ENCODE measurements at regions not wholly inside any gene's neighbourhood (a gene's known extent, or its start where the extent isn't known, plus 50 kb on each side); places are given as distances from the start of the nearest gene placed in this dataset.

- TF ChIP-seq, protein P1, sequence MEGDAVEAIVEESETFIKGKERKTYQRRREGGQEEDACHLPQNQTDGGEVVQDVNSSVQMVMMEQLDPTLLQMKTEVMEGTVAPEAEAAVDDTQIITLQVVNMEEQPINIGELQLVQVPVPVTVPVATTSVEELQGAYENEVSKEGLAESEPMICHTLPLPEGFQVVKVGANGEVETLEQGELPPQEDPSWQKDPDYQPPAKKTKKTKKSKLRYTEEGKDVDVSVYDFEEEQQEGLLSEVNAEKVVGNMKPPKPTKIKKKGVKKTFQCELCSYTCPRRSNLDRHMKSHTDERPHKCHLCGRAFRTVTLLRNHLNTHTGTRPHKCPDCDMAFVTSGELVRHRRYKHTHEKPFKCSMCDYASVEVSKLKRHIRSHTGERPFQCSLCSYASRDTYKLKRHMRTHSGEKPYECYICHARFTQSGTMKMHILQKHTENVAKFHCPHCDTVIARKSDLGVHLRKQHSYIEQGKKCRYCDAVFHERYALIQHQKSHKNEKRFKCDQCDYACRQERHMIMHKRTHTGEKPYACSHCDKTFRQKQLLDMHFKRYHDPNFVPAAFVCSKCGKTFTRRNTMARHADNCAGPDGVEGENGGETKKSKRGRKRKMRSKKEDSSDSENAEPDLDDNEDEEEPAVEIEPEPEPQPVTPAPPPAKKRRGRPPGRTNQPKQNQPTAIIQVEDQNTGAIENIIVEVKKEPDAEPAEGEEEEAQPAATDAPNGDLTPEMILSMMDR (IDR thresholded peaks at IDR 0.05) = no peak
- TF ChIP-seq ZNF232 (CRISPR knock-in tag; IDR thresholded peaks at IDR 0.05) (no peak), ZBTB43 (CRISPR knock-in tag; IDR thresholded peaks at IDR 0.05) (no peak), ATF3 (CRISPR knock-in tag; conservative IDR thresholded peaks at IDR 0.05) (no peak), CREB1 (CRISPR knock-in tag; IDR thresholded peaks at IDR 0.05) (no peak)
These were observed 200.1 kb upstream of the POU2AF2 start for GRCh38 chr11:111045407-111045803.
